Kidney capillary endothelial cell (primary cell): ENCODE measurements at regions not wholly inside any gene's neighbourhood (a gene's known extent, or its start where the extent isn't known, plus 50 kb on each side); places are given as distances from the start of the nearest gene placed in this dataset.
"Not testable (repeated sequence)": the region's sequence is repeated elsewhere in the genome, so short reads cannot be mapped to it uniquely, and the experiment has no call there.

Source experiments
- DNase-seq: peaks from one replicate; pipeline ENCODE4 v3.0.0-alpha.2; 2018; ENCODE audit warnings: low spot score

DNA sequence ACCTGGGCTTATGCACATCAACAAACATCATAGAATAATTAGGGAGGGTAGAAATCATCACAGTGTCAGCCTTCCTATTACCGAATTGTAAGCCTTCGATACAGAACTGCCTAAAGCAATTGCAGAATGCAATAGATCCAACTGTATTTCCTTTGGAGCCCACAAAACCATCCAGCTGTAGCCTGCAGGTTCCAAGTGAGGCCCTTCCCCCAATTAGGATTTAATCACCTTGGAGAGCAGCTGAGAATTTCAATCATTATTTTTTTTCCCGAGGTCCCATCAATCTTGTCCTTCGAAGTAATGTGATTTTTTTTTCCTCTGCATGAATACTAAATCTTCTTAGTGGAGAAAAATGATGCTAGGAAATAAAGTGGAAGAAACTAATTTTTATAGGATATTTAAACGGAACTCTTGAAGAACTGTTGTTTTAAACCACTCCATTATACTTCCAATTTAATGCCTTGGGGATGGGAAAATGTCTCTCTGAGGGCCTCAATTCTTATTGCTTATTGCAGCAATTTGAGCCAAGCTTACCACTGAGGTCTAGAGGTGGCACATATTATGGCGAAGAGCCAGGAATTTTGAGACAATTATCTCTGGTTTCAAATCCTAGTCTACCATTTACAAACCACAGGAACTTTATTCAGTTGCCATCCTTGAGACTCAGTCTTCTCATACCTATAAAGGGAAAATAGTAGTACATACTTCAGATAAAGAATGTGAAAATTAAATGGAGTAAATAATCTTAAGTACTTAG is 953.4 kb upstream of the IGFBP7 start:
- DNase-seq: no peak

DNA sequence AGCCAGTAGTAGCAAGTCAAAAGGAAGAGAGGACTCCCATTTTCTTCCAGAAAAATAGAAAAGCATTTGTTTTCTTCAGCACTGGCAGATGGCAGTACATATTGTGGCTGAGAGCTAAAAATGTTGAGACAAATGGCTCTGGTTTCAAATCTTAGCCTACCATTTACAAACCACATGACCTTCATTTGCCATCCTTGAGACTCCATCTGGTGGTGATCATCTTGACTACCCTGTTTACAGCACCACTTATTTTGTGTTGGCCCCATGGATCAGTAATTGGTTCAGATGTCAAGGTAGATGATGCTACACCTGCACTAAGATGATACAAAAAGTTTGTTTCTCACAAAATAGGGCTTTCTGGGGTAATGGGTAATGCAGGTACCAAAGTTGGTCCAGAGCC is 951.8 kb upstream of the IGFBP7 start:
- DNase-seq: no peak

DNA sequence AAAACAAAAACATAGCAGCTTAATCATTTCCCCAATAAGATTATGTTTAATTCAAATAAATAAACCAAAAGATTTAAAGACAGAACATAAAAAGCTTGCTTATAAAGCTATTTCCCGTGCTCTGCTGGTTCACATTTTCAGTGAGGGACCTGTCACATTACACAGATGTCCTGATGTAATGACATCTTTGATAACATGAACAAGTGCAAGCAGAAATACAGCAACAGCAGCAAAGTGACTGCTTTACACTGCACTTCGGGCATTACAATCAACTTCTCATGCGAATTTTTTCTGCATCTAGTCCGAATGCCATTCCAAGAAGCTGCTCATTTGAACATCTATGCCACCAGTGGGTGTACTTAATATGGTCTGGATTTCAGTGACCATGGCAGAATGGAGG is 940.3 kb upstream of the IGFBP7 start:
- no peak for DNase-seq

DNA sequence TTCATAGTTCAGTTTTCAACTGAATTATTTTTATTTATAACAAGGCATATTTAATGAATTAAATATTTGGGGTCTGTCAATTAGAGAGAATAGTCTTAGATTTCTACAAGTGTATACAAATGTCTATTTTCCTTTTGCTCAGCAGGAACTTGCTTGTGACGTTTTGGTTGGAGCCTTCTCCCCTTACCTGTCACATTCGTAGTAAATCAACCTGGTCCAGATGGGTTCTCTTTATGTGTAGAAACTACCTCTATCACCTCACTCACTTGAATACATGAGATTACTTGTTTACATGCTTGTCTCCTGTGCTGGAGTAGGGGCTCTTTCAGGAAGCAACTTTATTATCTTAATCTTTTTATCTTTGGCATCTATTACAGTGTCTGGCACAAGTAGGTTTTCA is 938.3 kb upstream of the IGFBP7 start:
- no peak for DNase-seq

DNA sequence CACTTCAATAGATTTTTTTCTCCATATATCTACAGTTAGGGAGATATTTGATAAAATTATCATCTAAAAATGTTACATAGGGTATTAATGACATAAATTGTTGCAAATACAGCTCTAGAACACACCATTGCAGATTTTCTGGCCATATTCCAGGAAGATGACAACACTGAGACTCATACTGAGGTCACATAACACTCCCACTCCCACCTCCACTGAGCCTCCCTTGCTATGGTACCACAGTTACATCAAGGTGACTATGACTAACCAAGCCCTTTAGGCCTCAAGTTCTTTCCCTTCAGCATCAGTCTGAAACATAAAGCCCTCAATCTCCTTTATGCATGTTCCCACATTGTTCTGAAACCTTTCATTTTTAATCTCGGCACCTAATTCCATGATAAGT is 932.0 kb upstream of the IGFBP7 start:
- DNase-seq: no peak

DNA sequence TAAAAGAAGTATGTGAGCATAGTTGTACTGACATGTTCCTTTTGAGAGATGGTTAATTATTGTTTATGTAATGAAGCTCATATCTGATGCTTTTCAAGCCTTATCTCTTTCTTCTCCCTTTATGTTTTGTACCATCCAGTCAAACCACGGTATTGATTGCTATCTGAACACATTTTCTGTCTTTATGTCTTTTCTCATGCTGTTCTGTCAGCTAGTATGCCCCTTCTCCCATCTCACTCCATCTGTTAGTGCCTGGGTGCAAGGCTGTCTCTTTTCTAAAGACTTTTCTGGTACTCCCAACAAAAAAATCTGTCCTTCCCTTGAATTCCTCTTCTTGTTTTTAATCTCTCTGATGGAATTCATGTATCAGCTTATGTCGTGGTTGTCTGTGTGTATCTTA is 883.8 kb upstream of the IGFBP7 start:
- DNase-seq: no peak

DNA sequence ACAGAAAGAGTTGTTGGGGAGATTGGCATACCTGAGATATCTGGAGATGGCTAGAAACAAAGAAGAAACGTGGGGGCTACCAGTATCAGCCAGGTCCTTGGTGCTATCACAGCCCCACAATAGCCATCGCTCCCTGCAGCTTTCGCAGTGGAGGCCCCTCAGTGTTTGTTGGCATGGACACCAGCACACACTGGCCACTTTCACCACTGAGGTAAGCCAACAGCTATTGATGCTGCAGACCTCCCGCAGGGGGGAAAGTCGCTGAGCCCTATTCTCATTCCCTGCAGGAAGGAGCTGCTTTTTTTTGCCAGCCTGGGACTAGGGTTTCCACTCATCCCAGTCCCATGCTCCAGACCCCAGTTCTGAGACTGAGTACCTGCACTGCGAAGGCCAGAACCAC is 879.2 kb upstream of the IGFBP7 start:
- no peak for DNase-seq

DNA sequence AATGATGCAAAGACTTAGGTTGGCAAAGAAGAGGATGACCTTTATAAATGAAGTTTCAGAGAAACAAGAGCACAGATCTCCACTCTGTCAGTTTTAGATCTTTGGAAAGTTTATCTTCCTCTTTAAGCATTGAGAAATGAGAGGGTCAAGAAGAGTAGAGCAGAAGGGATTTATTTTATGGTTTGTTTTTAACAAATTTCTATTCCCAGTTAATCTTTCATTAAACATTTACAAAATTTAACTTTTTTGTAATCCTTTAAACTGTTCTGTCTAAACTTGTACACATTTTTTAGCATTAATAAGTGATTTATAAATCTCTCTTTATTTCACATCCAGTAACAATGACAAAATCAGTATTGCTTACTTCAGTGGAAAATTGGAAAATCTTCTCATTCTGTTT is 875.0 kb upstream of the IGFBP7 start:
- DNase-seq: no peak

DNA sequence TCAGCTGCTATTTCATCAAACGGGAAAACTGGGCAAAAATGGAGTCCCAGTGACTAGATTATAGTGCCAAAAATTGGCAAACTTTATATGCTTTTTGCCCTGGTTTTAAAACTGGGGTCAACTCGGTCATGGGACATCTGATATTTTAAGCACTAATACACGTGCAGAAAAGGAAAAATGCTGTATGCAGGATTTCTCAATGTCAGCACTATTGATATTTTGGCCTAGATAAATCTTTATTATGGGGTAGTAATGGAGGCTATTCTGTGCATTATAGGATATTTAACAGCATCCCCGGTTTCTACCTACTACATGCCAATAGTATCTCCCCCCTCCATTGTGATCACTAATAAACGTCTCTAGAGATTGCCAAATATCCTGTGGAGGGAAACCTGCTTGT is 870.9 kb upstream of the IGFBP7 start:
- no peak for DNase-seq

DNA sequence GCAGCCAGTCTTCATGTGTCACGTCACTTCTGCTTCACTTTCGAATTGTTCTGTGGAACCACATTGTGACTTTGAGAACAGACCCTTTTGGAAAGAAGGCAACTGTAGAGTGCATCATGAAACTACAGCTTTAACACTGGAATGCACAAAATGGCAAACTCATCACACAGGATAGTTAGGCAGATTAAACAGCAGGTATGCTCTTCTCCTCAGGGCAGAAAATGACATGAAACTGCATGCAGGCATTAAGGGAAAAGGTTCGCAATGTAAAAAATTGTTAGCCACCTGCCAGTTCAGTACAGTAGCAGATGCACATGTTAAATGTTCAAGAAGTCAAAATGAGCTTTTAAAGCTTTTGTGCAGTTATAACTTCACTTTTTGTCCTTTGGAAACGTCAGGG is 864.6 kb upstream of the IGFBP7 start:
- no peak for DNase-seq

DNA sequence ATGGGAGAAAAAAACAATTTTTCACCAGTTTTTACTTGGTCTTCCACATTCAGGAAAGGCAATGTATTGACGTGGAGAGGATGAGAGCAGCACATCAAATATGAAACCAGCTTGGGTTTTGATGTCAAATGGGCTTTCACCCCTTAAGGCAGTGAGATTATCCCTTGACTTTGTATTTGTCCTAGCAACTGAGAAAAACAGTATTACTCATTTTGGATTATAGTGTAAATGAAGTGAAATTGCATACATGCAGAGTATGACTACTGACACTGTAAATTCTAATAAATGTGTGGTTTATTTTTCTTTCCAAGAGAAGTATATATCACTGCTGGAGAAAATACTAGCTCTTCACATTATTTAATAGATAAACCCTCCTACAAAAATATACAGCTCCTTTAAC is 863.6 kb upstream of the IGFBP7 start:
- DNase-seq: no peak

DNA sequence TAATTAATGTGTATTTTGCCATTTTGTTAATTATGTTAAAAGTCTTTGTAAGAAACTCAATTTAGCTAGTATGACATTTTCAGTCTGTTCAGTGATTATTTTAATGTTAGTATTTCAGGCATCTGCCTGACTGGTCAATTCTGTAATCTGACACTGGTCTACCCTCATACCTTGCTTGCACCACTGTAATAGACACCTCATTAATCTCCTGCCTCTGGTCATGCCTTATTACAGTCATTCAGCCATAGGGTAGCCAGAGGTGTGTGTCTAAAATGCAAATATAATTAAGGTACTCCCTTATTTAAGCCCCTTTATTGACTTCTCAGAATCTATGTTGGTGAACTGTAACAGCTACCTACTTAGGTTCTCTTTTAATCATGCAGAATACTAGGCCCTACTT is 861.1 kb upstream of the IGFBP7 start:
- DNase-seq: no peak

DNA sequence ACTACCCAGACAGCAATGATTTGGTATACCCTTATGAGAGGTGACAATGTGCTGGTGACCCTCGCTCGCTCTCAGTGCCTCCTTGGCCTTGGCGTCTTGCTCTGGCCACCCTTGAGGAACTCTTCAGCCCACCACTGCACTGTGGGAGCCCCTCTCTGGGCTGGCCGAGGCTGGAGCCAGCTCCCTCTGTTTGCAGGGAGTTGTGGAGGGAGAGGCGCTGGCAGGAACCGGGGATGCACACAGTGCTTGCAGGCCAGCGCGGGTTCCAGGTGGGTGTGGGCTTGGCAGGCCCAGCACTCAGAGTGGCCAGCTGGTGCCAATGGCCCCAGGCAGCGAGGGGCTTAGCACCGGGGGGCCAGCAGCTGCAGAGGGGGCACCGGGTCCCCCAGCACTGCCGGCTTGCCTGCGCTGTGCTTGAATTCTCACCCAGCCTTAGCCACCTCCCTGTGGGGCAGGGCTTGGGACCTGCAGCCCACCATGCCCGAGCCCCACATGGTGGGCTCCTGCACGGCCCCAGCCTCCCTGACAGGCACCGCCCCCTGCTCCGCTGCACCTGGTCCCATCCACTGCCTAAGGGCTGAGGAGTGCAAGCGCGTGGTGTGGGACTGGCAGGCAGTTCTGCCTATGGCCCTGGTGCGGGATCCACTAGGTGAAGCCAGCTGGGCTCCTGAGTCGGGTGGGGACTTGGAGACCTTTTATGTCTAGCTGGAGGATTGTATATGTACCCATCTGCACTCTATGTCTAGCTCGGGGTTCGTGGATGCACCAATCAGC is 857.0 kb upstream of the IGFBP7 start:
- DNase-seq: no peak

DNA sequence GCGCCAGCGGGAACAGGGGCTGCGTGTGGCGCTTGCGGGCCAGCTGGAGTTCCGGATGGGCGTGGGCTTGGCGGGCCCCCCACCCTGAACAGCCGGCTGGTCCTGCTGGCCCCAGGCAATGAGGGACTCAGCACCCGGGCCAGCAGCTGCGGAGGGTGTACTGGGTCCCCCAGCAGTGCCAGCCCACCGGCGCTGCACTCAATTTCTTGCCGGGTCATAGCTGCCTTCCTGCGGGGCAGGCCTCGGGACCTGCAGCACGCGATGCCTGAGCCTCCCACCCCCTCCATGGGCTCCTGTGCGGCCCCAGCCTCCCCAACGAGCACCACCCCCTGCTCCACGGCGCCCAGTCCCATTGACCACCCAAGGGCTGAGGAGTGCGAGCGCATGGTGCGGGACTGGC is 855.2 kb upstream of the IGFBP7 start:
- not testable (repeated sequence) for DNase-seq

DNA sequence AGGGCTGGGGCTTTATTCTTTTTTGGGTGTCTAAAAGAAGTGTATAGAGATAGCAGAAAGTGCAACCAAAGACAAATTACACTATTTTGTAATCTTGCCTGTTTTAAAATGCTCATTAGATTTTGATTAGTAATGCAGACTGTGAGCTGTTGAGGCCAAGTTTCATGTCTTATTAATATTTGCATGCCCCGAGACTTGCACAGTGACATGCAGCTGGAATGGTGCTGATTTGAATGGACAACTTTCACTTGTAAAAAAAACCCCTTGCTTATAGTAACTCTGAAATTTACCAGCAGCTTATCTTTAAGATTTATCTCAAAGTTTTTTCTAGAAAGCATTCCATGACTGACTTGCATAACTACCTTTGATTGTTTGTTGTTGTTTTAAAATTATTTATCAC is 835.1 kb upstream of the IGFBP7 start:
- DNase-seq: no peak

DNA sequence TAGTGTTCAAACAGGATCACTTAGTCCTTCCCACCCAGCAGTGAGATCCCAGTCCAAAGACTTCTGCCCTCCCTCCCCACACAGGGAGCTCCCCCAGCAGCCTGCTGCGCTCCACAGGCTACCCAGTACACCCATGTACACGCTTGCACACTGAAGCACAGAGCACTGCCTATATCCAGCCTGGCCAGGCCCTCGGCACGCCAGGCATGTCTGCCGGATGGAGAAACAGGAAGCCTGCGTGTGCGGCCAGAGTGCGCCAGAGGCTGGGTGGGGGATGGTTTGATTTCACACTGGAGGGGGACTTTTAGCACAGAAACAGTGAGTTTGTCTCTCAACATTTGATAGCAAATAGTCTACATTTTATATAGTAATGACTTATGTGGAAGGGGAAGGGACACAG is 833.5 kb upstream of the IGFBP7 start:
- no peak for DNase-seq

DNA sequence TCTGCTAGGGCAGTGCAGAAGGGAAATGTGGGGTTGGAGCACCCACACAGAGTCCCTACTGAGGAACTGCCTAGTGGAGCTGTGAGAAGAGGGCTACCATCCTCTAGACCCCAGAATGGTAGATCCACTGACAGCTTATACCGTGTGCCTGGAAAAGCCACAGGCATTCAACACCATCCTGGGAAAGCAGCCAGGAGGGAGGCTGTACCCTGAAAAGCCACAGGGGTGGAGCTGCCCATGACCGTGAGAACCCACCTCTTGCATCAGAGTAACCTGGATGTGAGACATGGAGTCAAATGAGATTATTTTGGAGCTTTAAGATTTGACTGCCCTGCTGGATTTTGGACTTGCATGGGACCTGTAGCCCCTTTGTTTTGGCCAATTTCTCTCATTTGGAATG is 827.1 kb upstream of the IGFBP7 start:
- DNase-seq: not testable (repeated sequence)

DNA sequence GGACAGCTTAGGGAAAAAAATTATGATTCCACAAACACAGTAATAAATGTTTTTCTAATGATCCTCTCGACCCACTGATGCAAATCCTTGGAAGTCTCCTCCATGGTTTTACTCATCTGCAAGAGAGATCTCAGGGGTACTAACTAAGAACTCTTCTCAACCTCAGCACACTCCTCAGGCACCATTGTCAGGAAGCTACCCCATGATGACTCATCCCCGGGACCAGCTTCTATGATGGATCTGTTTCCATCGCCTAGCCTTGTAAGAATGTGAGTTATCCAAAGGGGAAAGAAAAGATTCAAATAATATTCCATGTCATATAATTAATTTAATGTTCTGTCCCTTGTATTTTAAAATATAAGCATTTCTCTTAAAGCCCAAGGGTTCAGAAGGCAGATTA is 816.1 kb upstream of the IGFBP7 start:
- no peak for DNase-seq

DNA sequence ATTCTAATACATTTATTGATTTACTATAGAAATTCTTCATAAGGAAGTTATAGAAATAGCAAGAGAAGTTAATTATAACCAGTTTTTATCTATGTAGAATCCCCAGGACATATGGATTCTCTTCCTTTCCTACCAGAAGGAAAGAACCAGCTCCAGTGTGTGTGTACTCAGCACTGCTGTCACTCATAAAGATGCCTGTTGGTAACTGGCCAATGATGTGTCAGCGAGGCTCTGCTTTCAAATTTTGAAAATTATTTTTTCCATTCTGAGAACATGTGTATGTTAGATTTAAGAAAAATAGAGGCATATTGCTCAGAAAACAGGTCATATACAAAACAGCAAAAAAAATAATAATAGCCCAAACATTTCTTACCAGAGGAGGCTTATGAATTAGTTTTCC is 814.8 kb upstream of the IGFBP7 start:
- no peak for DNase-seq

DNA sequence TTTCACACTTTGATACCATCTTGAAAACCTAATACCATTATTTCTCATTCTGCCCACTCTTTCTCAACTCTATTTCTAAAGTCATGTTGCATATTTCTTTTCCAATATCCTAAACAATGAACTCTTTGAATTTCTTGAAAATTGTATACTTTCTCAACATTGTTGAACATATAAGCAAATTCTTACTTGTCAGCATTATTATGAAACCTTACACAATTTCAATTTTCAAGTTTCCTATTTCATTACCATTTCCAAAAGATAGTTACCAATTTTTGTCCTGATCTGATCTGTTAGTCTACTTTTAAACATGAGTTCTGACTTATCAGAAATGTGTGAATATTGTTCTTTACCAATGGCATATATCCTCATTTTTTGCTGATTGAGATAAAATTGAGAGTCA is 806.3 kb upstream of the IGFBP7 start:
- no peak for DNase-seq

DNA sequence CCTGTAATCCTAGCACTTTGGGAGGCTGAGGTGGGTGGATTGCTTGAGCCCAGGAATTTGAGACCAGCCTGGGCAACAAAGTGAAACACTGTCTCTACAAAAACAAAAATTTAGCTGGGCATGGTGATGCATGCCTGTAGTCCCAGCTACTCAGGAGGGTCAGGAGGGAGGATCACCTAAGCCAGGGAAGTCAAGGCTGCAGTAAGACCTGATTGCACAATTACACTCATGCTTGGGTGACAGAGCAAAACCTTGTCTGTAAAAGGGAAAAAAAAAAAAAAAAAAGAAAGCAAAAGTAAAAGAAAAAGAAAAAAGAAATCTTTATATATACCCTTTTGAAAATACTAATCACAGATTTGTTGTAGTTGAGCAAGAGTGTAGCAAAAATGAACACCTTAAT is 801.0 kb upstream of the IGFBP7 start:
- DNase-seq: no peak

DNA sequence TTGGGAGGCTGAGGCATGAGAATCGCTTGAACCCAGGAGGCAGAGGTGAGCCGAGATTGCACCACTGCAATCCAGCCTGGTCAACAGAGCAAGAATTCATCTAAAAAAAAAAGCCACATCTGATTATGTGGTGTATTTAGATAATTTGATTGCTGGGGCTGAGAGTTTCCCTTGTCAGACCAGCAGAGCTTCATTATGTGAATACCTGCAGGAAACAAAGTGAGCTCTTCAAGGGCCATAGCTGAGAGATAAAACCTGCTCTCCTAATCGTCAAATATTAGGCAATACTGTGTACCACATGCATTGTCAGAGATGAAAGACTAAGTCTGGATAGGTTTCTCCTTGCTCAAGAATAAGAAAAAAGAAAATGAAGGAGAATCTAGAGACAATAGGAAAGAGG is 800.0 kb upstream of the IGFBP7 start:
- no peak for DNase-seq

DNA sequence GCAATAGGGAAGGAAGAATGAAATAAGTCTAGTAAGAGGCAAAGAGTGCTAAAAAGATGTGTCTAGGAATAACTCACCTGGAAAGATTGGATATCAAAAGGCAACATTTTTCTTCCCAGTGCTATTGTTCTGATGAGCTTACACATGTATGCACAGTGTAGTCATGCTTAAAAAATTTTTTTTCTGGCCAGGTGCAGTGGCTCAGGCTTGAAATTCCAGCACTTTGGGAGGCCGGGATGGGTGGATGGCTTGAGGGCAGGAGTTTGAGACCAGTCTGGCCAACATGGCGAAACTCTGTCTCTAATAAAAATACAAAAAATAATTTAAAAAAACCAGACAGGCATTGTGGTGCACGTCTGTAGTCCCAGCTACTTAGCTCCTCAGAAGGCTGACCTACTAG is 795.8 kb upstream of the IGFBP7 start:
- DNase-seq: no peak

DNA sequence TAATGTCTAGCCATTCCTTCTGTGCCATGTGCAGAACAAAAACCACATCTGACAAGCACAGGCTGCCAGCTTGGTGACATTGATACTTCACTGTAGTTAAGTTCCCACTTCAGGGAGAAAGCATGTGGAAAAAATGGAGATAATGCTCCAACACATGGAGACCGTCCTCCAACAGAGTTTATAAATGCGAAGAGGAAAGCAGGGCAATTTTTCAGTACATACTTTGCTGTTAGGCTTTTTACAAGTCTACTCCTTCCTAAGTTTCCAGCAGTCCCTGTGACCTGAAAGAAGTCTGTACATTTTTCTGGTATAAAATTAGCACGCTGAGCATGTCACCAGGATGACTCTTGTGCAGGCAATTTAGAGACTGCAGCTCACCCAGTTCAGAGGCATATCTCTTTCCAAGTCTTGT is 766.9 kb upstream of the IGFBP7 start:
- no peak for DNase-seq
